HEK293T (cell line): ENCODE measurements at regions not wholly inside any gene's neighbourhood (a gene's known extent, or its start where the extent isn't known, plus 50 kb on each side); places are given as distances from the start of the nearest gene placed in this dataset.

Experiments used
- CTCF ChIA-PET: fragments of 350-600 bp; formaldehyde crosslinking; extraction: SDS; loops from one replicate; lab custom pipeline; 2021; ENCODE audit warnings: antibody characterized with exemption, inconsistent platforms; lab: Yijun Ruan, JAX
- POLR2A ChIA-PET: fragments of 350-600 bp; formaldehyde crosslinking; extraction: SDS; loops from one replicate; lab custom pipeline; 2020; ENCODE audit warnings: antibody characterized with exemption, inconsistent platforms; lab: Yijun Ruan, JAX
- DNase-seq: peaks from one replicate; pipeline ENCODE4 v3.0.0; 2012; ENCODE audit warnings: mixed read lengths; ENCODE audit errors: extremely low spot score
- ARNT ChIP-seq: fragments of 450-650 bp; IDR thresholded peaks from 2 replicates; pipeline ENCODE4 v1.6.1; 2017; ENCODE audit warnings: mild to moderate bottlenecking
- BHLHE40 ChIP-seq: fragments of 450-650 bp; IDR thresholded peaks from 2 replicates; pipeline ENCODE4 v1.6.1; 2016; ENCODE audit warnings: mild to moderate bottlenecking, moderate library complexity, borderline replicate concordance
- CTBP1 ChIP-seq: fragments of 450-650 bp; IDR thresholded peaks from 2 replicates; pipeline ENCODE4 v1.6.1; 2016; ENCODE audit warnings: borderline replicate concordance
- ELF4 ChIP-seq: fragments of 450-650 bp; IDR thresholded peaks from 2 replicates; pipeline ENCODE4 v1.6.1; 2017; ENCODE audit warnings: antibody characterized with exemption
- FOXA1 ChIP-seq: fragments of 450-650 bp; IDR thresholded peaks from 2 replicates; pipeline ENCODE4 v1.6.1; 2016; ENCODE audit warnings: mild to moderate bottlenecking
- FOXK2 ChIP-seq: fragments of 450-650 bp; IDR thresholded peaks from 2 replicates; pipeline ENCODE4 v1.6.1; 2016; ENCODE audit warnings: mild to moderate bottlenecking
- FOXM1 ChIP-seq: fragments of 450-650 bp; IDR thresholded peaks from 2 replicates; pipeline ENCODE4 v1.6.1; 2017; ENCODE audit warnings: mild to moderate bottlenecking, borderline replicate concordance
- HDGF ChIP-seq: fragments of 450-650 bp; IDR thresholded peaks from 2 replicates; pipeline ENCODE4 v1.6.1; 2017; ENCODE audit warnings: antibody characterized with exemption, borderline replicate concordance
- L3MBTL2 ChIP-seq: fragments of 450-650 bp; conservative IDR thresholded peaks from 2 replicates; pipeline ENCODE4 v1.6.1; 2016; ENCODE audit warnings: mild to moderate bottlenecking
- LEF1 ChIP-seq: fragments of 450-650 bp; IDR thresholded peaks from 2 replicates; pipeline ENCODE4 v1.6.1; 2017; ENCODE audit warnings: mild to moderate bottlenecking, borderline replicate concordance
- NFRKB ChIP-seq: fragments of 450-650 bp; IDR thresholded peaks from 2 replicates; pipeline ENCODE4 v1.6.1; 2016; ENCODE audit warnings: mild to moderate bottlenecking, moderate library complexity
- SP1 ChIP-seq: fragments of 450-650 bp; IDR thresholded peaks from 2 replicates; pipeline ENCODE4 v1.6.1; 2017
- SUZ12 ChIP-seq: fragments of 450-650 bp; IDR thresholded peaks from 2 replicates; pipeline ENCODE4 v1.6.1; 2016; ENCODE audit warnings: mild to moderate bottlenecking
- TARDBP ChIP-seq: fragments of 450-650 bp; IDR thresholded peaks from 2 replicates; pipeline ENCODE4 v1.6.1; 2016
- ZNF384 ChIP-seq: fragments of 450-650 bp; IDR thresholded peaks from 2 replicates; pipeline ENCODE4 v1.6.1; 2016
- TF ChIP-seq, protein P1 (sequence below): fragments of 450-650 bp; IDR thresholded peaks from 2 replicates; pipeline ENCODE4 v1.6.1; 2016

GRCh38 chr16:87186446-87186845 is 130.7 kb downstream of the C16orf95 start:
- no peak for DNase-seq
- no peak for TF ChIP-seq FOXK2
- TF ChIP-seq BHLHE40 = no peak
- no peak for TF ChIP-seq SUZ12
- no peak for TF ChIP-seq FOXA1
- TF ChIP-seq, protein P1, sequence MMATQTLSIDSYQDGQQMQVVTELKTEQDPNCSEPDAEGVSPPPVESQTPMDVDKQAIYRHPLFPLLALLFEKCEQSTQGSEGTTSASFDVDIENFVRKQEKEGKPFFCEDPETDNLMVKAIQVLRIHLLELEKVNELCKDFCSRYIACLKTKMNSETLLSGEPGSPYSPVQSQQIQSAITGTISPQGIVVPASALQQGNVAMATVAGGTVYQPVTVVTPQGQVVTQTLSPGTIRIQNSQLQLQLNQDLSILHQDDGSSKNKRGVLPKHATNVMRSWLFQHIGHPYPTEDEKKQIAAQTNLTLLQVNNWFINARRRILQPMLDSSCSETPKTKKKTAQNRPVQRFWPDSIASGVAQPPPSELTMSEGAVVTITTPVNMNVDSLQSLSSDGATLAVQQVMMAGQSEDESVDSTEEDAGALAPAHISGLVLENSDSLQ = no peak
- POLR2A ChIA-PET = no interaction called here
- CTCF ChIA-PET = no interaction called here

DNA sequence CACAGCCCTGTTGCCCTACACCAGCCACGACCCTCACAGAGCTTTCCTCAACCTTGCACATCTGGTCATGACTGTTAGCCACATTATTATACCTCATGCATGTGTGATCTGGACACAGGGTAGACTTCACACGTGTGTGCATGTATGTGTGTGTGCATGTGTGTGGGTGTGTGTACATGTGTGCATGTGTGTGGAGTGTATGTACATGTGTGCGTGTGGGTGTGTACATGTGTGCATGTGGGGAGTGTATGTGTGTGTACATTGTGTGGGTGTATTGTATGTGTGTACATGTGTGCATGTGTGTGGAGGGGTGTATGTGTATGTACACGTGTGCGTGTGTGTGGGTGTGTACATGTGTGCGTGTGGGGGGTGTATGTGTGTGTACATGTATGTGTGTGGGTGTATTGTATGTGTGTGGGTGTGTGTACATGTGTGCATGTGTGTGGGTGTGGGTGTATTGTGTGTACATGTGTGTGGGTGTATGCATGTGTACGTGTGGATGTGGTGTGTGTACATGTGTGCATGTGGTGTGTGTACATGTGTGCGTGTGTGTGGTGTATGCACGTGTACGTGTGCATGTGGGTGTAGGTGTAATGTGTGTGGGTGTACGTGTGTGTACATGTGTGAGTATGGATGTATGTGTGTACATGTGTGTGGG is 130.2 kb downstream of the C16orf95 start:
- CTCF ChIA-PET = no interaction called here
- TF ChIP-seq, protein P1 = no peak
- TF ChIP-seq SUZ12 = no peak
- TF ChIP-seq FOXM1 = no peak
- no peak for TF ChIP-seq TARDBP
- TF ChIP-seq SP1 = no peak
- TF ChIP-seq HDGF = no peak
- no peak for TF ChIP-seq ELF4
- TF ChIP-seq FOXK2 = no peak
- no peak for TF ChIP-seq ZNF384
- no peak for DNase-seq
- POLR2A ChIA-PET = no interaction called here

GRCh38 chr16:87188104-87188503 is 129.1 kb downstream of the C16orf95 start:
- ChIA-PET POLR2A (no interaction called here), CTCF (no interaction called here)
- no peak for DNase-seq
- TF ChIP-seq FOXM1 (no peak), NFRKB (no peak), HDGF (no peak), CTBP1 (no peak)

GRCh38 chr16:87189426-87189825 is 127.8 kb downstream of the C16orf95 start:
- DNase-seq = no peak
- POLR2A ChIA-PET = no interaction called here
- TF ChIP-seq FOXA1 = no peak
- TF ChIP-seq CTBP1 = no peak
- no peak for TF ChIP-seq LEF1
- no peak for TF ChIP-seq ZNF384
- no peak for TF ChIP-seq TARDBP
- no peak for TF ChIP-seq NFRKB
- TF ChIP-seq FOXK2 = no peak
- CTCF ChIA-PET = no interaction called here

GRCh38 chr16:87190288-87191230 is 126.6 kb downstream of the C16orf95 start:
- CTCF ChIA-PET = no interaction called here
- TF ChIP-seq, protein P1 = no peak
- TF ChIP-seq ELF4 = no peak
- TF ChIP-seq BHLHE40 = no peak
- TF ChIP-seq ARNT = no peak
- no peak for TF ChIP-seq TARDBP
- TF ChIP-seq FOXM1 = no peak
- TF ChIP-seq FOXK2 = no peak
- TF ChIP-seq L3MBTL2 = no peak
- TF ChIP-seq NFRKB = no peak
- POLR2A ChIA-PET = no interaction called here
- DNase-seq = no peak

DNA sequence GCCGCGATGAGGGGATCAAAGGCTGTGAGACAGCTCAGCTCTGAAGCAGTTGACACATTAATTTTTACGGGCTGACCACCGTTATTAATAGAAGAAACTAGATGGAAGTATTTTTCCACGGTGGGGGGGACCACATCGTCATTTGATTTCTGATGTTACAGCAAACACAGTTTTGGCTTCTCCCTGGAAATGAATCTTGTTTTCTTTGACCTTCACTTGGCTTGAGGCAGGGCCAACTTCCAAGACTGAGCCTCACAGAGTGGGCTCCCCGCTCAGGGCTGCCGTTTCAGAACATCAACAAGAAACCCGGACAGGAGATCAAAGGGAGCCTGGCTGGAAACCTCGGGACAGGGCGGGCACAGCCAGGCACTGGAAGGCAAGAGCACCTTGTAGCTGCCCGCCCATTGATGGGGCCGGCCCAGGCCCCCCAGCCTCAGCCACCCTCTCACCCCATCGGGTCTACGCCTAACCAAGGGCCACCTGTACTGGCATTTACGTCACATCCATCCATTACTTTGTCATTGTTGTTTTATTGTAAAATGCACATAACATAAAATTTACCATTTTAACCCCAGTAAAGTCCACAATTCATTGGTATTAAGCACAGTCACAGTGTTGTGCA is 124.6 kb downstream of the C16orf95 start:
- CTCF ChIA-PET = interaction anchor here (1.7 kb wide), 1 partner anchor 11 kb away, joined by 6 read pairs; no protein-coding TSS in a partner anchor
- TF ChIP-seq TARDBP = no peak
- TF ChIP-seq L3MBTL2 = no peak
- TF ChIP-seq SUZ12 = no peak
- no peak for TF ChIP-seq ZNF384
- DNase-seq = no peak
- POLR2A ChIA-PET = no interaction called here
